ENCODE measurements at regions not wholly inside any gene's neighbourhood (a gene's known extent, or its start where the extent isn't known, plus 50 kb on each side); places are given as distances from the start of the nearest gene placed in this dataset.
"Not testable (repeated sequence)": the region's sequence is repeated elsewhere in the genome, so short reads cannot be mapped to it uniquely, and the experiment has no call there.

GRCh38 chr9:124120272-124120671, 108.7 kb downstream of the LHX2 start:
- Histone ChIP-seq H3K27me3 (no peaks in the 10 kb centered on the region), H3K9me3 (no peaks in the 10 kb centered on the region), H3K4me1 (no peaks in the 10 kb centered on the region), H3K36me3 (ENCODE audit: low read depth, missing control alignments) (no peaks in the 10 kb centered on the region), H3K4me3 (no peak overlapping the region), H3K27ac (no peak overlapping the region)
- TF ChIP-seq, protein P1, sequence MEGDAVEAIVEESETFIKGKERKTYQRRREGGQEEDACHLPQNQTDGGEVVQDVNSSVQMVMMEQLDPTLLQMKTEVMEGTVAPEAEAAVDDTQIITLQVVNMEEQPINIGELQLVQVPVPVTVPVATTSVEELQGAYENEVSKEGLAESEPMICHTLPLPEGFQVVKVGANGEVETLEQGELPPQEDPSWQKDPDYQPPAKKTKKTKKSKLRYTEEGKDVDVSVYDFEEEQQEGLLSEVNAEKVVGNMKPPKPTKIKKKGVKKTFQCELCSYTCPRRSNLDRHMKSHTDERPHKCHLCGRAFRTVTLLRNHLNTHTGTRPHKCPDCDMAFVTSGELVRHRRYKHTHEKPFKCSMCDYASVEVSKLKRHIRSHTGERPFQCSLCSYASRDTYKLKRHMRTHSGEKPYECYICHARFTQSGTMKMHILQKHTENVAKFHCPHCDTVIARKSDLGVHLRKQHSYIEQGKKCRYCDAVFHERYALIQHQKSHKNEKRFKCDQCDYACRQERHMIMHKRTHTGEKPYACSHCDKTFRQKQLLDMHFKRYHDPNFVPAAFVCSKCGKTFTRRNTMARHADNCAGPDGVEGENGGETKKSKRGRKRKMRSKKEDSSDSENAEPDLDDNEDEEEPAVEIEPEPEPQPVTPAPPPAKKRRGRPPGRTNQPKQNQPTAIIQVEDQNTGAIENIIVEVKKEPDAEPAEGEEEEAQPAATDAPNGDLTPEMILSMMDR (IDR thresholded peaks at IDR 0.05), result no peak
- no peak for TF ChIP-seq POLR2A (IDR thresholded peaks at IDR 0.05)
- 79 to 83% methylated on average over 3 of the region's 3 CpGs for WGBS, 2 donors
- intact Hi-C loops (cut with DNase I; ENCODE audit: low total_unique reads), result no loop called here
- DNase-seq, result no peak

GRCh38 chr9:124121725-124122124, 110.2 kb downstream of the LHX2 start:
- TF ChIP-seq, protein P1 (IDR thresholded peaks at IDR 0.05), result no peak
- no peak for TF ChIP-seq POLR2A (IDR thresholded peaks at IDR 0.05)
- no peak overlapping the region for H3K27ac ChIP-seq
- no peak overlapping the region for H3K4me3 ChIP-seq
- WGBS, 2 donors, result 59 to 93% methylated on average over 1 of the region's 1 CpG
- no peaks in the 10 kb centered on the region for H3K4me1 ChIP-seq
- no peaks in the 10 kb centered on the region for H3K36me3 ChIP-seq (ENCODE audit: low read depth, missing control alignments)
- DNase-seq, result no peak
- H3K9me3 ChIP-seq, result no peaks in the 10 kb centered on the region
- no peaks in the 10 kb centered on the region for H3K27me3 ChIP-seq
- intact Hi-C loops (cut with DNase I; ENCODE audit: low total_unique reads), result no loop called here

GRCh38 chr9:124122321-124122720, 110.8 kb downstream of the LHX2 start:
- no peaks in the 10 kb centered on the region for H3K9me3 ChIP-seq
- TF ChIP-seq POLR2A (IDR thresholded peaks at IDR 0.05), result no peak
- TF ChIP-seq, protein P1 (IDR thresholded peaks at IDR 0.05), result no peak
- no peaks in the 10 kb centered on the region for H3K36me3 ChIP-seq (ENCODE audit: low read depth, missing control alignments)
- H3K4me1 ChIP-seq, result no peaks in the 10 kb centered on the region
- no peaks in the 10 kb centered on the region for H3K27me3 ChIP-seq
- no peak overlapping the region for H3K4me3 ChIP-seq
- intact Hi-C loops (cut with DNase I; ENCODE audit: low total_unique reads), result no loop called here
- no peak for DNase-seq
- 86 to 88% methylated on average over 1 of the region's 1 CpG for WGBS, 2 donors
- H3K27ac ChIP-seq, result no peak overlapping the region

DNA sequence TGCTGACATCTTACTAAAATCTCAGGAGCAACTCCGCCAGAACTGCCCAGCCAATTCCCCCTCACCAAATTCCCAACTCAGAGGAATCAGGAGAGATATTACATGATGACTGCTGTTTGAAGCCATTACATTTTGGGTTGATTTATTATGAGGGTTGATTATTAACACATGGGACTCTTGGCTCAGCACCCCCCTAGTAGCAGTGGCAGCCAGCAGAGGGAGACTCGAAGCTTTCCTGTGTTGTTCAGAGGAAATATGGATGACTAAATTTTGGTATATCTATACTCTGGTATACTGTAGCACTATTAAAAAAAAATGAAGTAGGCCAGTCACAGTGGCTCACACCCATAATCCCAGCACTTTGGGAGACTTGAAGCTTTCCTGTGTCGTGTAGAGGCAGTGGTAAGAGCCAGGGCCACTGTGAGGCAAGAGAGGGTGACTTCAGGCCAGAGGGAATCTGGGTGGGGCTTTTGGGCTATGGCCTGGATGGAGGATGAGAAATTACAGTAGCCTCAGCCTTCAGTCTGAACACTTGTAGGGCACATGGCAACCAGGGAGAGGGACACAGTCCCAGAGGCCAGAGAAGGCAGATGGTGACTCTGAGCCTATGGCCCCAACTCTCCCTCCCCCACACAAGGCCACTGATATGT, 111.4 kb downstream of the LHX2 start:
- whole genome bisulfite sequencing, 2 donors, result 62 to 72% methylated on average over 3 of the region's 3 CpGs
- no peak overlapping the region for H3K4me3 ChIP-seq
- TF ChIP-seq POLR2A (IDR thresholded peaks at IDR 0.05), result no peak
- TF ChIP-seq, protein P1 (IDR thresholded peaks at IDR 0.05), result no peak
- no peak overlapping the region for H3K27ac ChIP-seq
- intact Hi-C loops (cut with DNase I; ENCODE audit: low total_unique reads), result no loop called here
- no peaks in the 10 kb centered on the region for H3K36me3 ChIP-seq (ENCODE audit: low read depth, missing control alignments)
- H3K9me3 ChIP-seq, result no peaks in the 10 kb centered on the region
- H3K27me3 ChIP-seq, result no peaks in the 10 kb centered on the region
- H3K4me1 ChIP-seq, result no peaks in the 10 kb centered on the region
- DNase-seq, result no peak

DNA sequence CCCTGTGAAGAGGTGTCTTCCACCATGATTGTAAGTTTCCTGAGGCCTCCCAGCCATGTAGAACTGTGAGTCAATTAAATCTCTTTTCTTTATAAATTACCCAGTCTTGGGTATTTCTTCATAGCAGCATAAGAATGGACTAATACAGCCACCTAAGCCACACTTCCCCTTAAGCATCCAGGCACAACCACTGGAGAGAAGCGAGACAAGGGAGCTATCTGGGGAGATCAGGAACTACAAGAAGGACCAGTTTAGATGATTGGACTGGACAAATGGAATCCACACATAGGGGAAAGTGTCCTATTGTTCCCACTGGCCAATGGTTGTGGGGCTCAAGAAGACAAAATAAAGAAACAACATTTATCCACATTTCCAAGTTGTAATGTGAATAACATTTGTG, 112.1 kb downstream of the LHX2 start:
- intact Hi-C loops (cut with DNase I; ENCODE audit: low total_unique reads); DNase-seq; H3K4me3 ChIP-seq; H3K4me1 ChIP-seq; H3K36me3 ChIP-seq (ENCODE audit: low read depth, missing control alignments); H3K9me3 ChIP-seq; H3K27ac ChIP-seq; H3K27me3 ChIP-seq: not testable (repeated sequence)
- 94% methylated on average over 1 of the region's 1 CpG for WGBS, 2 donors
